ENCODE measurements at regions not wholly inside any gene's neighbourhood (a gene's known extent, or its start where the extent isn't known, plus 50 kb on each side); places are given as distances from the start of the nearest gene placed in this dataset.
A peak's percentile ranks its signal among the peaks of the same experiment; 100 is the strongest.

GRCh38 chr2:199019898-199020507 is 437.7 kb downstream of the SATB2 start:
- TF ChIP-seq RAD21 (IDR thresholded peaks at IDR 0.05): peak in 1 of 2 donors; percentile 21
- peak; percentile 34 for TF ChIP-seq CTCF (IDR thresholded peaks at IDR 0.05; ENCODE audit: low read depth, low read length, missing input control)
- TF ChIP-seq, protein P1, sequence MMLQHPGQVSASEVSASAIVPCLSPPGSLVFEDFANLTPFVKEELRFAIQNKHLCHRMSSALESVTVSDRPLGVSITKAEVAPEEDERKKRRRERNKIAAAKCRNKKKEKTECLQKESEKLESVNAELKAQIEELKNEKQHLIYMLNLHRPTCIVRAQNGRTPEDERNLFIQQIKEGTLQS (IDR thresholded peaks at IDR 0.05): no peak
- no peak for TF ChIP-seq NR2F2 (IDR thresholded peaks at IDR 0.05)
- no peak for TF ChIP-seq YY1 (IDR thresholded peaks at IDR 0.05)
- no peak for TF ChIP-seq RXRA (IDR thresholded peaks at IDR 0.05)
- TF ChIP-seq ZBTB33 (IDR thresholded peaks at IDR 0.05): no peak
- no peak for TF ChIP-seq JUND (IDR thresholded peaks at IDR 0.05)
- TF ChIP-seq TAF1 (conservative IDR thresholded peaks at IDR 0.05): no peak

Measured in liver (tissue), 3 donors.